ENCODE measurements at regions not wholly inside any gene's neighbourhood (a gene's known extent, or its start where the extent isn't known, plus 50 kb on each side); places are given as distances from the start of the nearest gene placed in this dataset.

DNA sequence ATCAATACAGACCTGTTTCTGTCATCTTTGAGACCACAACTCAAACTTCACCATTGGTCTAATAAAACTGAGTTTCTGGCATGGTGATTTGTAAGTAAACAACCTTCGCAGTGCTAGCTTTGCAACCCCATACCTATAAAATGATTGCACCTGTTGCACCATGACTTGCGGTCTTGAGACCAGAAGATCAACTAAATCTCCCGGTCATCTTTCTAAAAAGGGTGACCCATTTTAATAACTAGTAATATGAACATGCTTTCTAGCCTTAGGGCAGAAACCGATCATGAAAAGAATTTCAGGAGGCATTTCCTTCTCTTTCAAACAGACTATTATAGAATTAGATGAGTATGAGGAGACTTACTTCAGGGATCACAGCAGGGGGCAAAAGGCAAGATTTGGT lies 151.9 kb upstream of the ZNF385D start:
- TF ChIP-seq POLR2A (IDR thresholded peaks at IDR 0.05), result no peak
- TF ChIP-seq, protein P1, sequence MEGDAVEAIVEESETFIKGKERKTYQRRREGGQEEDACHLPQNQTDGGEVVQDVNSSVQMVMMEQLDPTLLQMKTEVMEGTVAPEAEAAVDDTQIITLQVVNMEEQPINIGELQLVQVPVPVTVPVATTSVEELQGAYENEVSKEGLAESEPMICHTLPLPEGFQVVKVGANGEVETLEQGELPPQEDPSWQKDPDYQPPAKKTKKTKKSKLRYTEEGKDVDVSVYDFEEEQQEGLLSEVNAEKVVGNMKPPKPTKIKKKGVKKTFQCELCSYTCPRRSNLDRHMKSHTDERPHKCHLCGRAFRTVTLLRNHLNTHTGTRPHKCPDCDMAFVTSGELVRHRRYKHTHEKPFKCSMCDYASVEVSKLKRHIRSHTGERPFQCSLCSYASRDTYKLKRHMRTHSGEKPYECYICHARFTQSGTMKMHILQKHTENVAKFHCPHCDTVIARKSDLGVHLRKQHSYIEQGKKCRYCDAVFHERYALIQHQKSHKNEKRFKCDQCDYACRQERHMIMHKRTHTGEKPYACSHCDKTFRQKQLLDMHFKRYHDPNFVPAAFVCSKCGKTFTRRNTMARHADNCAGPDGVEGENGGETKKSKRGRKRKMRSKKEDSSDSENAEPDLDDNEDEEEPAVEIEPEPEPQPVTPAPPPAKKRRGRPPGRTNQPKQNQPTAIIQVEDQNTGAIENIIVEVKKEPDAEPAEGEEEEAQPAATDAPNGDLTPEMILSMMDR (IDR thresholded peaks at IDR 0.05), result no peak
- no peak for TF ChIP-seq EP300 (IDR thresholded peaks at IDR 0.05)
- TF ChIP-seq POLR2AphosphoS5 (IDR thresholded peaks at IDR 0.05), result no peak

All from gastroesophageal sphincter (tissue), 3 donors.